ENCODE measurements at regions not wholly inside any gene's neighbourhood (a gene's known extent, or its start where the extent isn't known, plus 50 kb on each side); places are given as distances from the start of the nearest gene placed in this dataset.

DNA sequence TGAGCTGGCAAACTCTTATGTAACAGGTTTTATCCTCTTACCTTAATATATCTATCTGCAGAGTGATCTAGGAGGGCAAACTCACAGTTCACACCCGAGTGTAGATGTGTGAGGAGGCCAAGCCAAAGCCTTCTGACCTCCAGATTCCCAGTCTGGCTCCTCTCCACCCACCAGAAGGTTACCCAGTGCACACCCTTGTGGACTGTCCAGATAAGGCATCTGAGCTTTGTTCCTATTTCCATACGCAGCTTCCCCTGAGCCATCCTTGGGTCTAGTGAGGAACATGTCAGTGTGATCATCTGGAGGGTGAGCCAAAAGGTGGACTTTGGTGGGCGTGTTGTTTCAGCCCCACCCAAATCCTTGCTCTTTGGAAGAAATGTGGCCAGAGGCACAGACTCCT is 203.0 kb upstream of the MEOX2 start:
- 51 to 77% (median 56%) methylated on average over 3 of the region's 3 CpGs for WGBS, 5 donors
- H3K9me3 ChIP-seq, result no peaks in the 10 kb centered on the region
- DNase-seq, result peak in 1 of 2 donors; percentile 9
- peaks cover 0 to 4% (median 0%) of the 10 kb centered on the region in 4 donors for H3K4me1 ChIP-seq
- no peaks in the 10 kb centered on the region for H3K27me3 ChIP-seq
- no peak overlapping the region for H3K4me3 ChIP-seq
- no peak for TF ChIP-seq POLR2A (IDR thresholded peaks at IDR 0.05)
- TF ChIP-seq POLR2AphosphoS5 (IDR thresholded peaks at IDR 0.05), result no peak
- no peak for TF ChIP-seq EP300 (IDR thresholded peaks at IDR 0.05)
- TF ChIP-seq, protein P1, sequence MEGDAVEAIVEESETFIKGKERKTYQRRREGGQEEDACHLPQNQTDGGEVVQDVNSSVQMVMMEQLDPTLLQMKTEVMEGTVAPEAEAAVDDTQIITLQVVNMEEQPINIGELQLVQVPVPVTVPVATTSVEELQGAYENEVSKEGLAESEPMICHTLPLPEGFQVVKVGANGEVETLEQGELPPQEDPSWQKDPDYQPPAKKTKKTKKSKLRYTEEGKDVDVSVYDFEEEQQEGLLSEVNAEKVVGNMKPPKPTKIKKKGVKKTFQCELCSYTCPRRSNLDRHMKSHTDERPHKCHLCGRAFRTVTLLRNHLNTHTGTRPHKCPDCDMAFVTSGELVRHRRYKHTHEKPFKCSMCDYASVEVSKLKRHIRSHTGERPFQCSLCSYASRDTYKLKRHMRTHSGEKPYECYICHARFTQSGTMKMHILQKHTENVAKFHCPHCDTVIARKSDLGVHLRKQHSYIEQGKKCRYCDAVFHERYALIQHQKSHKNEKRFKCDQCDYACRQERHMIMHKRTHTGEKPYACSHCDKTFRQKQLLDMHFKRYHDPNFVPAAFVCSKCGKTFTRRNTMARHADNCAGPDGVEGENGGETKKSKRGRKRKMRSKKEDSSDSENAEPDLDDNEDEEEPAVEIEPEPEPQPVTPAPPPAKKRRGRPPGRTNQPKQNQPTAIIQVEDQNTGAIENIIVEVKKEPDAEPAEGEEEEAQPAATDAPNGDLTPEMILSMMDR (IDR thresholded peaks at IDR 0.05), result no peak
- no peak overlapping the region for H3K27ac ChIP-seq
- no peaks in the 10 kb centered on the region for H3K36me3 ChIP-seq
- intact Hi-C loops (cut with DNase I; ENCODE audit: low total_unique reads), result no loop called here

DNA sequence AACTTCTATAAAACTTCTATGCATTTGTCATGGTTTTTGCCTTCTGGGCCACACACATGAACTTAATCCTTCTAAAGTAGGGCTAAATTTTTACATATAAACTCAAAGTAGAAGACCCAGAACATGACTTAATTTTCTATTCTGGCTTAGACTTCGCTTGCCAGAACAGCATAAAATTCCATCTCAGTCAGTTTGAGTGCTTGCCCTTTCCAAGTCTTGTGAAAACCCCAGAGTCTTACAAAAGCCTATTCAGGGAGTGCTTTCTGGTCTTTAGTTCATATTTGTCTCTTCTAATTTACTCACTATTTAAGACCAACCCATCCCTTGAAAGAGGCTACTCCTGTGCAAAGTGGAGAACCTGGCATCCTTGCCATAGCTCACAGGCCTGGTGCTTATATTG is 201.6 kb upstream of the MEOX2 start:
- WGBS, 5 donors, result 48 to 74% (median 63%) methylated on average over 1 of the region's 1 CpG
- Histone ChIP-seq H3K27me3 (no peaks in the 10 kb centered on the region), H3K36me3 (no peaks in the 10 kb centered on the region), H3K9me3 (no peaks in the 10 kb centered on the region), H3K4me1 (peaks cover 0 to 4% (median 0%) of the 10 kb centered on the region in 4 donors), H3K4me3 (no peak overlapping the region), H3K27ac (no peak overlapping the region)
- no peak for DNase-seq
- intact Hi-C loops (cut with DNase I; ENCODE audit: low total_unique reads), result no loop called here
- TF ChIP-seq POLR2AphosphoS5 (IDR thresholded peaks at IDR 0.05) (no peak), EP300 (IDR thresholded peaks at IDR 0.05) (no peak), POLR2A (IDR thresholded peaks at IDR 0.05) (no peak)
- TF ChIP-seq, protein P1 (IDR thresholded peaks at IDR 0.05), result no peak

DNA sequence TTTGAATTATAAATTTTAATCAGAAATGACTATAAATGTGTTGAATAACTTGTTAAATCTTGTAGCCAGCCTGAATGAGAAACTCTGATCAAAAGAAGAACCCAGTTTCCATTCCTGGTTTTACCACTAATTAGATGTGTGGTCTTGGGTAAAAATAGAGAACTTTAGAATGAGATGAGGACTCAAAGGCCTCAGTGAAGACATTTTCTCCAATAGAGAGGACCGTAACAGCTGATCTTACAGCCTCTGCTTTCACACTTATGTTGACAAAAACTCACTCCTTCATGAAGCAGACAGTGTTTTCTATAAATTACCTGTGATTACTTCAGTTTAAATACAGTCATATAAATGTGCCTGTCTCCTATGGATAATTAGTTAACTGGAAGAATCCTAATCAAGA is 200.1 kb upstream of the MEOX2 start:
- WGBS, 5 donors, result 85 to 95% (median 88%) methylated on average over 1 of the region's 1 CpG
- H3K4me3 ChIP-seq, result no peak overlapping the region
- intact Hi-C loops (cut with DNase I; ENCODE audit: low total_unique reads), result no loop called here
- no peak overlapping the region for H3K27ac ChIP-seq
- no peaks in the 10 kb centered on the region for H3K36me3 ChIP-seq
- H3K4me1 ChIP-seq, result peaks cover 0 to 2% (median 0%) of the 10 kb centered on the region in 4 donors
- TF ChIP-seq, protein P1 (IDR thresholded peaks at IDR 0.05), result no peak
- TF ChIP-seq POLR2AphosphoS5 (IDR thresholded peaks at IDR 0.05), result no peak
- no peak for TF ChIP-seq POLR2A (IDR thresholded peaks at IDR 0.05)
- TF ChIP-seq EP300 (IDR thresholded peaks at IDR 0.05), result no peak
- H3K9me3 ChIP-seq, result peaks cover 0 to 4% (median 0%) of the 10 kb centered on the region in 4 donors
- no peaks in the 10 kb centered on the region for H3K27me3 ChIP-seq
- DNase-seq, result no peak

DNA sequence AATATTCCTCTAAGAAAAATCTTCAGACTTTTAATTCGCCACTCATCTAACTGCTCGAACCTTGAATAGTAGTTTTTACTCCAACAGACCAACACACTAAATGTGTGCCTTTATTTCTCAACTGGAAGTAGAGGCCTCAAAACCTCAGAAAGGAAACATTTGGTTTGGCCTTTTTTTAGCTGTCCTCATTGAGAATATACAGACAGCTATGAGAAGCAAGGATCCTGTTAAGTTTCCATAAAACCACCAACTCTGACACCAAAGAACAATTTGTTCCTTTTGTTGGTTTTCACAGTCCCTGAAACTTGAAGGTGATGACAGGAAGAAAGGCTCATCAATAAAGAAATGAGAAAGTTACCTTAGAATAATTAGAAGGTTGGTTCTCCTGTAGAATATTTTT is 199.2 kb upstream of the MEOX2 start:
- H3K36me3 ChIP-seq, result no peaks in the 10 kb centered on the region
- no peak for DNase-seq
- TF ChIP-seq EP300 (IDR thresholded peaks at IDR 0.05), result no peak
- TF ChIP-seq, protein P1 (IDR thresholded peaks at IDR 0.05), result no peak
- no peak for TF ChIP-seq POLR2A (IDR thresholded peaks at IDR 0.05)
- TF ChIP-seq POLR2AphosphoS5 (IDR thresholded peaks at IDR 0.05), result no peak
- WGBS, 5 donors, result 73 to 82% (median 74%) methylated on average over 2 of the region's 2 CpGs
- intact Hi-C loops (cut with DNase I; ENCODE audit: low total_unique reads), result no loop called here
- no peaks in the 10 kb centered on the region for H3K4me1 ChIP-seq
- no peak overlapping the region for H3K4me3 ChIP-seq
- no peak overlapping the region for H3K27ac ChIP-seq
- H3K27me3 ChIP-seq, result no peaks in the 10 kb centered on the region
- H3K9me3 ChIP-seq, result peaks cover 0 to 8% (median 1%) of the 10 kb centered on the region in 4 donors
